ENCODE measurements at regions not wholly inside any gene's neighbourhood (a gene's known extent, or its start where the extent isn't known, plus 50 kb on each side); places are given as distances from the start of the nearest gene placed in this dataset.
"Not testable (repeated sequence)": the region's sequence is repeated elsewhere in the genome, so short reads cannot be mapped to it uniquely, and the experiment has no call there.

- Mint-ChIP-seq H3K27me3 (no peaks in the 10 kb centered on the region), H3K27ac (no peak overlapping the region), H3K9me3 (peaks cover 33% of the 10 kb centered on the region), H3K4me3 (no peak overlapping the region), H3K36me3 (ENCODE audit: low read depth) (no peaks in the 10 kb centered on the region), H3K4me1 (ENCODE audit: low read depth) (no peaks in the 10 kb centered on the region)
- intact Hi-C loops (cut with micrococcal nuclease): no loop called here
Observed at GRCh38 chr18:40338284-40338683, 1616.8 kb upstream of the PIK3C3 start.

- H3K36me3 Mint-ChIP-seq (ENCODE audit: low read depth): no peaks in the 10 kb centered on the region
- H3K27me3 Mint-ChIP-seq: no peaks in the 10 kb centered on the region
- intact Hi-C loops (cut with micrococcal nuclease): no loop called here
- no peaks in the 10 kb centered on the region for H3K4me1 Mint-ChIP-seq (ENCODE audit: low read depth)
- H3K4me3 Mint-ChIP-seq: no peak overlapping the region
- peaks cover 19% of the 10 kb centered on the region for H3K9me3 Mint-ChIP-seq
- no peak overlapping the region for H3K27ac Mint-ChIP-seq
Observed at GRCh38 chr18:40326985-40327384, 1628.0 kb upstream of the PIK3C3 start.

GRCh38 chr18:40325988-40326387 is 1629.0 kb upstream of the PIK3C3 start:
- no peak overlapping the region for H3K4me3 Mint-ChIP-seq

GRCh38 chr18:40314199-40314598 is 1640.8 kb upstream of the PIK3C3 start:
- H3K4me1 Mint-ChIP-seq (ENCODE audit: low read depth): no peaks in the 10 kb centered on the region
- H3K36me3 Mint-ChIP-seq (ENCODE audit: low read depth): no peaks in the 10 kb centered on the region
- intact Hi-C loops (cut with micrococcal nuclease): no loop called here
- no peaks in the 10 kb centered on the region for H3K27me3 Mint-ChIP-seq
- H3K9me3 Mint-ChIP-seq: no peaks in the 10 kb centered on the region
- no peak overlapping the region for H3K4me3 Mint-ChIP-seq
- no peak overlapping the region for H3K27ac Mint-ChIP-seq

More at GRCh38 chr18:40325988-40326387, 1629.0 kb upstream of the PIK3C3 start:
- Mint-ChIP-seq H3K36me3 (ENCODE audit: low read depth) (no peaks in the 10 kb centered on the region), H3K27ac (no peak overlapping the region), H3K27me3 (no peaks in the 10 kb centered on the region), H3K4me1 (ENCODE audit: low read depth) (no peaks in the 10 kb centered on the region), H3K9me3 (peaks cover 19% of the 10 kb centered on the region)
- intact Hi-C loops (cut with micrococcal nuclease): no loop called here

GRCh38 chr18:40313030-40313642 is 1641.9 kb upstream of the PIK3C3 start:
- Mint-ChIP-seq H3K36me3 (ENCODE audit: low read depth) (no peaks in the 10 kb centered on the region), H3K4me3 (no peak overlapping the region), H3K9me3 (no peaks in the 10 kb centered on the region), H3K27me3 (no peaks in the 10 kb centered on the region), H3K27ac (no peak overlapping the region), H3K4me1 (ENCODE audit: low read depth) (no peaks in the 10 kb centered on the region)
- intact Hi-C loops (cut with micrococcal nuclease): no loop called here

- intact Hi-C loops (cut with micrococcal nuclease): no loop called here
- Mint-ChIP-seq H3K4me3 (no peak overlapping the region), H3K9me3 (no peaks in the 10 kb centered on the region), H3K36me3 (ENCODE audit: low read depth) (no peaks in the 10 kb centered on the region), H3K27me3 (no peaks in the 10 kb centered on the region), H3K27ac (no peak overlapping the region), H3K4me1 (ENCODE audit: low read depth) (no peaks in the 10 kb centered on the region)
Observed at GRCh38 chr18:40307627-40308026, 1647.4 kb upstream of the PIK3C3 start.

GRCh38 chr18:40296717-40297413 is 1658.2 kb upstream of the PIK3C3 start:
- Mint-ChIP-seq H3K4me3 (no peak overlapping the region), H3K27me3 (no peaks in the 10 kb centered on the region), H3K9me3 (no peaks in the 10 kb centered on the region), H3K27ac (no peak overlapping the region), H3K36me3 (ENCODE audit: low read depth) (no peaks in the 10 kb centered on the region), H3K4me1 (ENCODE audit: low read depth) (no peaks in the 10 kb centered on the region)
- intact Hi-C loops (cut with micrococcal nuclease): no loop called here

DNA sequence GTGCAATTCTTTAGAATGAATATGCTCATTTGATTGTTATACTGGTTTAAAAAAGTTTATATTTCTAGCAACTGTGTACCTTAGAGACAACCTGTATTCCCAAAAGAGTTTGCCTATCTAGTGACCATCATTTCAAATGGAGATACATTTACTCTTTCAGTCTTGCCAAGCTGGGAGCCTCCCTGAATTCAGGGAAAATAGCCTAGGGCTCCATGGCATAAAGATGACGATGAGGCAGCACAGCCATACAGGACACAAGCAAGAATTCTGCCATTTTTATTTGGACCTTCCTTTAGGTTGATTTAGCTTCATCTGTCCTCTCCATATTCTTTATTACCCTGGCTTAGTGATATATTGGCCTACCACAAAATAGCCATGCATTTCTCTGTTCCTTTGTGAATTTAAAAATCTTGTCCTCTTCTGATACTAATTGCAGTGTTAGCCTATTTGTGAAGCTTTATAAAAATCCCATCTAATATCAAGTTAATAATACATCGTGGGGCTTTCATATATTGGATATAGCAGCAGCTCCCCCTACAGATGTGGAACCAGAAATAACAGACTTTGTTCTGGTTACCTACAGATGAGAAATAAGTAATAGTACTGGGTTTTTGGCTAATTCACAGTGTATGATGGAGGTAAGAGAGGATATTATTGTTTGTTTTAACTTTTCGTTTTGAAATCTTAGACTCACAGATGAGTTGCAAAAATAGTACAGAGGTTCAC is 1661.9 kb upstream of the PIK3C3 start:
- no peaks in the 10 kb centered on the region for H3K4me1 Mint-ChIP-seq (ENCODE audit: low read depth)
- H3K36me3 Mint-ChIP-seq (ENCODE audit: low read depth): no peaks in the 10 kb centered on the region
- intact Hi-C loops (cut with micrococcal nuclease): no loop called here
- H3K27me3 Mint-ChIP-seq: no peaks in the 10 kb centered on the region
- no peak overlapping the region for H3K4me3 Mint-ChIP-seq
- H3K27ac Mint-ChIP-seq: no peak overlapping the region
- no peaks in the 10 kb centered on the region for H3K9me3 Mint-ChIP-seq

DNA sequence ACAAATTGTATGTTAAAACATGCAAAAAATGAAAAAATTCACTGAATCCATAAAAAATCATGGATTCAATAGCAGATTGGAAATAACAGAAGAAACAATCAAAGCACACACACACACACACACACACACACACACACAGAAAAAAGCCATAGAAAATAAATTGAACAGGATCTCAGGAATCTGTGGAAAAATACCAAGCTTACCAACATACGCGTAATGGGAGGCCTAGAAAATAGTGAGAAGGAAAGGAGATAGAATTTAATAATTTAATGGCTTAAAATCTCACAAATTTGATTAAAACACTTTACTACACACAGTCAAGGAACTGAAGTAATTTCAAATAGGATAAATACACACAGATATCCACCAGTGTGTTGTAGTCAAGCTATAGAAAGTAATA is 1671.5 kb upstream of the PIK3C3 start:
- no peak overlapping the region for H3K27ac Mint-ChIP-seq
- intact Hi-C loops (cut with micrococcal nuclease): no loop called here
- H3K4me3 Mint-ChIP-seq: no peak overlapping the region
- no peaks in the 10 kb centered on the region for H3K27me3 Mint-ChIP-seq
- H3K4me1 Mint-ChIP-seq (ENCODE audit: low read depth): no peaks in the 10 kb centered on the region
- H3K9me3 Mint-ChIP-seq: peaks cover 39% of the 10 kb centered on the region
- H3K36me3 Mint-ChIP-seq (ENCODE audit: low read depth): no peaks in the 10 kb centered on the region

GRCh38 chr18:40281356-40281755 is 1673.7 kb upstream of the PIK3C3 start:
- peaks cover 60% of the 10 kb centered on the region for H3K9me3 Mint-ChIP-seq
- H3K4me3 Mint-ChIP-seq; H3K27me3 Mint-ChIP-seq; intact Hi-C loops (cut with micrococcal nuclease); H3K4me1 Mint-ChIP-seq (ENCODE audit: low read depth); H3K27ac Mint-ChIP-seq; H3K36me3 Mint-ChIP-seq (ENCODE audit: low read depth): not testable (repeated sequence)

GRCh38 chr18:40274618-40275196 is 1680.3 kb upstream of the PIK3C3 start:
- H3K27ac Mint-ChIP-seq: no peak overlapping the region
- H3K36me3 Mint-ChIP-seq (ENCODE audit: low read depth): no peaks in the 10 kb centered on the region
- H3K4me3 Mint-ChIP-seq: no peak overlapping the region
- intact Hi-C loops (cut with micrococcal nuclease): no loop called here
- H3K4me1 Mint-ChIP-seq (ENCODE audit: low read depth): no peaks in the 10 kb centered on the region
- peaks cover 28% of the 10 kb centered on the region for H3K9me3 Mint-ChIP-seq
- no peaks in the 10 kb centered on the region for H3K27me3 Mint-ChIP-seq

- Mint-ChIP-seq H3K36me3 (ENCODE audit: low read depth) (no peaks in the 10 kb centered on the region), H3K27me3 (no peaks in the 10 kb centered on the region), H3K4me1 (ENCODE audit: low read depth) (no peaks in the 10 kb centered on the region), H3K4me3 (no peak overlapping the region), H3K9me3 (peaks cover 20% of the 10 kb centered on the region), H3K27ac (no peak overlapping the region)
- intact Hi-C loops (cut with micrococcal nuclease): no loop called here
Observed at GRCh38 chr18:40272630-40273231, 1682.3 kb upstream of the PIK3C3 start.

- Mint-ChIP-seq H3K36me3 (ENCODE audit: low read depth) (no peaks in the 10 kb centered on the region), H3K27ac (no peak overlapping the region), H3K9me3 (peaks cover 34% of the 10 kb centered on the region), H3K4me1 (ENCODE audit: low read depth) (no peaks in the 10 kb centered on the region), H3K27me3 (no peaks in the 10 kb centered on the region), H3K4me3 (no peak overlapping the region)
- intact Hi-C loops (cut with micrococcal nuclease): no loop called here
Observed at GRCh38 chr18:40259115-40259835, 1695.8 kb upstream of the PIK3C3 start.

Data from dendritic cell treated with granulocyte-macrophage colony-stimulating factor and Interleukin-4, amounts not matched to agents 40 ng/mL and 50 ng/mL, for 4 days (primary cell).